Activated CD8-positive, alpha-beta T cell treated with anti-CD3 and anti-CD28 coated beads, Interleukin-2, amount 10 ng/mL, durations not matched to agents 7 days and 5 days (primary cell): ENCODE measurements at regions not wholly inside any gene's neighbourhood (a gene's known extent, or its start where the extent isn't known, plus 50 kb on each side); places are given as distances from the start of the nearest gene placed in this dataset.
"Not testable (repeated sequence)": the region's sequence is repeated elsewhere in the genome, so short reads cannot be mapped to it uniquely, and the experiment has no call there.

Experiments
- ATAC-seq: fragments of 150-1000 bp; cut with Tn5 transposase; one replicate; pipeline ENCODE4 v1.10.0; 2021; ENCODE audit warnings: moderate library complexity
- CTCF ChIA-PET: fragments of 350-600 bp; sonication (Branson Sonifier 250); formaldehyde crosslinking; loops from one replicate; lab custom pipeline; 2021; ENCODE audit warnings: antibody characterized with exemption; lab: Charles Lee
- POLR2A ChIA-PET: fragments of 350-600 bp; sonication (Branson Sonifier 250); formaldehyde crosslinking; loops from one replicate; lab custom pipeline; 2021; ENCODE audit warnings: antibody characterized with exemption; lab: Charles Lee
- DNase-seq: peaks from one replicate; pipeline ENCODE4 v3.0.0-alpha.2; 2020
- H3K27ac Mint-ChIP-seq: one replicate; pipeline ENCODE4 v1.8.0; 2021; ENCODE audit warnings: mild to moderate bottlenecking, mixed read lengths
- H3K27me3 Mint-ChIP-seq: one replicate; pipeline ENCODE4 v1.8.0; 2021; ENCODE audit warnings: low read depth, mixed read lengths
- H3K36me3 Mint-ChIP-seq: one replicate; pipeline ENCODE4 v1.8.0; 2021; ENCODE audit warnings: low read depth, mixed read lengths
- H3K4me1 Mint-ChIP-seq: one replicate; pipeline ENCODE4 v1.8.0; 2021; ENCODE audit warnings: low read depth, mixed read lengths
- H3K4me3 Mint-ChIP-seq: one replicate; pipeline ENCODE4 v1.8.0; 2021; ENCODE audit warnings: mild to moderate bottlenecking, mixed read lengths
- H3K9me3 Mint-ChIP-seq: one replicate; pipeline ENCODE4 v1.8.0; 2022; ENCODE audit warnings: mixed read lengths; ENCODE audit not compliant: insufficient read depth

- H3K4me3 Mint-ChIP-seq: no peak overlapping the region
- CTCF ChIA-PET: no interaction called here
- POLR2A ChIA-PET: no interaction called here
- H3K9me3 Mint-ChIP-seq: peaks cover 4% of the 10 kb centered on the region
- DNase-seq: no peak
- no peak for ATAC-seq
- no peaks in the 10 kb centered on the region for H3K4me1 Mint-ChIP-seq
- no peaks in the 10 kb centered on the region for H3K36me3 Mint-ChIP-seq
- H3K27ac Mint-ChIP-seq: no peak overlapping the region
- H3K27me3 Mint-ChIP-seq: no peaks in the 10 kb centered on the region
Measured at GRCh38 chr7:109694149-109695071, 1124.7 kb downstream of the DNAJB9 start.

DNA sequence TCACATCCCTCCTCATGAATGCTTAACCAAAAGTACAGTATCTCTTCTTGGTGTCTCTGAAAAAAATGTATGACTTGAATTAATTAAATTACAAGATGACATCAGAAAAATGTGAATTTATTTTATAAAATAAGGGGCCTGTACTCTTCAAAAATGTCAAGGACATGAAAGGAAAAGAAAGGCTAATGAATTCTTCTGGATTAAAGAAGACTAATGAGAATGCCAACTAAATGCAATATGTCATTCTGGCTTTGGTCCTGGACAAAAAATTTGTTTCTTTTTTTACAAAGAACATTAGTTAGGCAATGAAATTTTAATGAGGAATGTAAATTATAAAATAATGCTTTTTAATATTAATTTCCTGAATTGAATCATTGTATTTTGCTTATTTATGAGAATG, 1125.7 kb downstream of the DNAJB9 start:
- H3K36me3 Mint-ChIP-seq: no peaks in the 10 kb centered on the region
- POLR2A ChIA-PET: no interaction called here
- no peaks in the 10 kb centered on the region for H3K27me3 Mint-ChIP-seq
- ATAC-seq: no peak
- DNase-seq: no peak
- H3K27ac Mint-ChIP-seq: no peak overlapping the region
- no peak overlapping the region for H3K4me3 Mint-ChIP-seq
- CTCF ChIA-PET: no interaction called here
- H3K9me3 Mint-ChIP-seq: peaks cover 3% of the 10 kb centered on the region
- no peaks in the 10 kb centered on the region for H3K4me1 Mint-ChIP-seq

DNA sequence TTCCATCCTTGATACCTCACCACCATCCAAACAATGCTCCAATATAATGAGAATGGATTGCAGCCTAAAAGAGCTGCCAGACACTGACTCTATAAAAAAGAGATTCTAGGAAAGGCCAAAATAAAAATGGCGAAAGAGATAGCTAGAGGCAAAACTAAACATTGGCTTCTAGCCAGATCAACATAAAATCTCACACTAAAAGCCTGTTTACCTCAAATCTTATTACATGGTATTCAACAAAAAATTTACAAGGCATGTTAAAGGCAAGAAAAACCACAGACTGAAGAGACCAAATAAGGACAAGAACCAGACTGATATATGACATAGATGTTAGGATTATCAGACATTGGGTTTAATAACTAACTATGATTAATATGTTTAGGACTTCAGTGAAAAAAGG, 1127.0 kb downstream of the DNAJB9 start:
- Mint-ChIP-seq H3K4me3 (no peak overlapping the region), H3K27ac (no peak overlapping the region), H3K9me3 (peaks cover 3% of the 10 kb centered on the region), H3K4me1 (no peaks in the 10 kb centered on the region), H3K27me3 (no peaks in the 10 kb centered on the region), H3K36me3 (no peaks in the 10 kb centered on the region)
- DNase-seq: no peak
- ChIA-PET CTCF (no interaction called here), POLR2A (no interaction called here)
- ATAC-seq: no peak

DNA sequence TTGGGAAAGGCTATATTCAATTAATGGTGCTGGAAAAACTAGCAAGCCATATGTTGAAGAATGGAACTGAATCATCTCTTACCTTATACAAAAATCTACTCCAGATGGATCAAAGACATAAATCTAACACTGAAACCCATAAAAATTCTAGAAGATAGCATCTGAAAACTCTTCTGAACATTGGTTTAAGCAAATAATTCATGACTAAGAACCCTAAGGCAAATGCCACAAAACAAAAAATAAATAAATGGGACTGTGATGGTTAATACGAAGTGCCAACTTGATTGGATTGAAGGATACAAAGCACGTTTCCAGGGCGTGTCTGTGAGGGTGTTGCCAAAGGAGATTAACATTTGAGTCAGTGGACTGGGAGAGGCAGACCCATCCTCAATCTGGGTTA, 1130.0 kb downstream of the DNAJB9 start:
- ATAC-seq (no peak), DNase-seq (no peak)
- POLR2A ChIA-PET: interaction anchor here (0.6 kb wide), 1 partner anchor 126 kb away, joined by 3 read pairs; no protein-coding TSS in a partner anchor
- Mint-ChIP-seq H3K36me3 (no peaks in the 10 kb centered on the region), H3K4me3 (no peak overlapping the region), H3K27ac (no peak overlapping the region), H3K4me1 (no peaks in the 10 kb centered on the region), H3K27me3 (no peaks in the 10 kb centered on the region), H3K9me3 (peaks cover 3% of the 10 kb centered on the region)
- CTCF ChIA-PET: no interaction called here

GRCh38 chr7:109713366-109713765, 1143.7 kb downstream of the DNAJB9 start:
- H3K27ac Mint-ChIP-seq: no peak overlapping the region
- ATAC-seq (no peak), DNase-seq (no peak)
- POLR2A ChIA-PET: no interaction called here
- CTCF ChIA-PET: no interaction called here
- H3K9me3 Mint-ChIP-seq: no peaks in the 10 kb centered on the region
- no peak overlapping the region for H3K4me3 Mint-ChIP-seq
- no peaks in the 10 kb centered on the region for H3K4me1 Mint-ChIP-seq
- no peaks in the 10 kb centered on the region for H3K27me3 Mint-ChIP-seq
- no peaks in the 10 kb centered on the region for H3K36me3 Mint-ChIP-seq

- not testable (repeated sequence) for H3K27me3 Mint-ChIP-seq
Measured at GRCh38 chr7:109719359-109719758, 1149.7 kb downstream of the DNAJB9 start.

GRCh38 chr7:109734601-109735000, 1164.9 kb downstream of the DNAJB9 start:
- ChIA-PET POLR2A (no interaction called here), CTCF (no interaction called here)
- Mint-ChIP-seq H3K27me3 (no peaks in the 10 kb centered on the region), H3K27ac (no peak overlapping the region), H3K36me3 (no peaks in the 10 kb centered on the region), H3K9me3 (no peaks in the 10 kb centered on the region), H3K4me3 (no peak overlapping the region), H3K4me1 (no peaks in the 10 kb centered on the region)
- DNase-seq (no peak), ATAC-seq (no peak)

More at GRCh38 chr7:109719359-109719758, 1149.7 kb downstream of the DNAJB9 start:
- H3K4me1 Mint-ChIP-seq, H3K27ac Mint-ChIP-seq, ATAC-seq, CTCF ChIA-PET, H3K9me3 Mint-ChIP-seq, H3K4me3 Mint-ChIP-seq, POLR2A ChIA-PET, DNase-seq, H3K36me3 Mint-ChIP-seq: not testable (repeated sequence)

DNA sequence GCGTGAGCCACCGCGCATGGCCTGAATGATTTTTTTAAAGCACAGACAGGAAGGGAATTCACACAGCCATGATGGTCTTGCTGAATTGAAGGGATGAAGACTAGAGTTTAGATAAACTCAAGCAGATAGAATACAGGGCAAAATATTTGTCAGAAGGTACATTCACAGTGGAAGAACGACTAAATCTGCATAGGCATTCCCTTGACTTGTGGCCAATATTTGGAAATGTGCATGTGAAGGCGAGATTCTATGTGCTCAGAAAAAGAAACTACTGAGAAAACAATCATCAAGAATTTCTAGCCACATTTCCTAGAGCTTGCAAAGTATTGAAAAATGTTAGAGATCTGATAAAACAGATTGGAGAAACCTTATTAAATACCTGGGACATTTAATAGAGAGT, 1166.2 kb downstream of the DNAJB9 start:
- Mint-ChIP-seq H3K36me3 (no peaks in the 10 kb centered on the region), H3K27ac (no peak overlapping the region), H3K9me3 (no peaks in the 10 kb centered on the region), H3K4me1 (no peaks in the 10 kb centered on the region), H3K27me3 (no peaks in the 10 kb centered on the region), H3K4me3 (no peak overlapping the region)
- POLR2A ChIA-PET: no interaction called here
- no peak for DNase-seq
- ATAC-seq: no peak
- CTCF ChIA-PET: no interaction called here

DNA sequence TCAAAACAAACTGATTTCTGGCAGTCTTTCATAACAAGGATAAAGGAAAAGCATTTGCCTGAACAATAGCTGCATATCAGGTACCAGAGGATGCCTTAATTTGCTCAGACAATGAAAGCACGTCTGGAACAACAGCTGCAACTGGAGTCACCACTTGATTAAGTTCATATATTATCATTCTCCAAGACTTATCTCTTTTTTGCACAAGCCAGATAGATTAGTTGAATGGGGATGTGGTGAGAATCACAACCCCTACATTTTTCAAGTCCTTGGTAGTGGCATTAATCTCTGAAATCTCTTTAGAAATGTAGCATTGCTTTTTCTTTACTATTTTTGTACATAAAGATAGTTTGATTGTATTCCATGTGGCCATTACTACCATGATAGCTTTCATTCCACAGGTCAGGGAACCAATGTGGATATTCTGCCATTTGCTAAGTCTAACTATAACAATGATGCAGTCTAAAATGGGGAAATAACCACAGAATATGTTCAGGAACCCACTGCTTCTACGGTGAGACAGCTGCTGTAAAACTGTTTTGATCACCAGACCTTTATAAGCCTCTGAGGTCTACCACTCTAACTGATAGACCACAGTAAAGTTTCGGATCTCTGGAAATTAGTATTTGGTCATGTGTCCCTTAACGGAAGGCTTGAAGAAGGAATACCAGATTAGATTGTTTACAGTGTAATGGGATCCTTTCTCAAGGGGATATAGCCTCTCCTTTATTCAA, 1176.2 kb downstream of the DNAJB9 start:
- Mint-ChIP-seq H3K27ac (no peak overlapping the region), H3K9me3 (no peaks in the 10 kb centered on the region), H3K36me3 (no peaks in the 10 kb centered on the region), H3K4me3 (no peak overlapping the region), H3K27me3 (no peaks in the 10 kb centered on the region), H3K4me1 (no peaks in the 10 kb centered on the region)
- ChIA-PET CTCF (no interaction called here), POLR2A (no interaction called here)
- DNase-seq (no peak), ATAC-seq (no peak)

DNA sequence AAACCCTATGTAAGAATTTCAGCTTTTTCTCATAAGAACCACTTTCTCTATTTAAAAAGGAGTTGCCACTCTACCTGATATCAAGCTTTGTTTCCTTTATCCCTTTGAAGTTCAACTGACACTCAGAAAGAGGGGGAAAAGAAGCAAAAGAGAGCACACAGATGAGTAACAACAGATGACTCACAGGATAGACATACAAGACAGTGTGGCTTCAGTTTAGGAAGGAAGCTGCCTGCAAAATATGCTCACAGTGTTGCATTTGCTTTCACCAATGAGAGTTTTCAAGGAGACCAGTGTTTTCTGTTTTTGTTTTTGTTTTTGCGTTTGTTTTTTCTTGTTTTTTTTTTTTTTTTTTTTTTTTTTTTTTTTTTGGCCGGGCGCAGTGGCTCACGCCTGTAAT, 1181.6 kb downstream of the DNAJB9 start:
- Mint-ChIP-seq H3K27me3 (no peaks in the 10 kb centered on the region), H3K4me3 (no peak overlapping the region), H3K9me3 (no peaks in the 10 kb centered on the region), H3K36me3 (no peaks in the 10 kb centered on the region), H3K4me1 (no peaks in the 10 kb centered on the region), H3K27ac (no peak overlapping the region)
- DNase-seq (no peak), ATAC-seq (no peak)
- POLR2A ChIA-PET: no interaction called here
- CTCF ChIA-PET: no interaction called here

DNA sequence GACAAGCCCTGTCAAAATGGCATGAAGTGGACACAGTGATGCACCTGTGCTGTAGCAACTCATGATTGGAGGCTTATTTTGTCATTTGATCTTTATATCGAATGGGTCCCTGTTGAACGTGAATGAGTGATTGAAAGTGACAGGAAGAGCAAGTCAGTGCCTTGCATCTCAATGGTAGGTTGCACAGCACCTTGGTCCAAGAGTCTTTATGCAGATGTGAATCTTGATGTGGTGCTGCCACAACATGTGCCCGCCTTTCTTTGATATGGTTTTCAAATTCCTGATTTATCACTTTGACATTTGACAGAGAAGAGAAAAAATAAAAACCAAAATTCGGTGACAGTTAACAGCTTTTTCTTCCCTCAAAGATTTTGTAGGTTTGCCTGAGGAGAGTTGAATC, 1182.4 kb downstream of the DNAJB9 start:
- ATAC-seq (no peak), DNase-seq (no peak)
- ChIA-PET CTCF (no interaction called here), POLR2A (no interaction called here)
- Mint-ChIP-seq H3K4me1 (no peaks in the 10 kb centered on the region), H3K27ac (no peak overlapping the region), H3K4me3 (no peak overlapping the region), H3K27me3 (no peaks in the 10 kb centered on the region), H3K36me3 (no peaks in the 10 kb centered on the region), H3K9me3 (no peaks in the 10 kb centered on the region)

- ATAC-seq (no peak), DNase-seq (no peak)
- Mint-ChIP-seq H3K9me3 (no peaks in the 10 kb centered on the region), H3K36me3 (no peaks in the 10 kb centered on the region), H3K4me3 (no peak overlapping the region), H3K27me3 (no peaks in the 10 kb centered on the region), H3K27ac (no peak overlapping the region), H3K4me1 (no peaks in the 10 kb centered on the region)
- CTCF ChIA-PET: no interaction called here
- POLR2A ChIA-PET: no interaction called here
Measured at GRCh38 chr7:109757713-109758112, 1188.0 kb downstream of the DNAJB9 start.
